DND-41 (cell line): ENCODE measurements at regions not wholly inside any gene's neighbourhood (a gene's known extent, or its start where the extent isn't known, plus 50 kb on each side); places are given as distances from the start of the nearest gene placed in this dataset.

Experiments used
- EZH2 ChIP-seq: IDR thresholded peaks from 3 replicates; pipeline ENCODE4 v1.6.1; 2012; ENCODE audit warnings: borderline replicate concordance, low read depth, mild to moderate bottlenecking, moderate library complexity, low read length, inconsistent platforms; ENCODE audit not compliant: severe bottlenecking
- TF ChIP-seq, protein P1 (sequence below): IDR thresholded peaks from 2 replicates; pipeline ENCODE4 v1.5.1; 2012; ENCODE audit warnings: borderline replicate concordance, low read length, moderate library complexity, mild to moderate bottlenecking; ENCODE audit not compliant: poor library complexity, severe bottlenecking; ENCODE audit errors: extremely low read depth

DNA sequence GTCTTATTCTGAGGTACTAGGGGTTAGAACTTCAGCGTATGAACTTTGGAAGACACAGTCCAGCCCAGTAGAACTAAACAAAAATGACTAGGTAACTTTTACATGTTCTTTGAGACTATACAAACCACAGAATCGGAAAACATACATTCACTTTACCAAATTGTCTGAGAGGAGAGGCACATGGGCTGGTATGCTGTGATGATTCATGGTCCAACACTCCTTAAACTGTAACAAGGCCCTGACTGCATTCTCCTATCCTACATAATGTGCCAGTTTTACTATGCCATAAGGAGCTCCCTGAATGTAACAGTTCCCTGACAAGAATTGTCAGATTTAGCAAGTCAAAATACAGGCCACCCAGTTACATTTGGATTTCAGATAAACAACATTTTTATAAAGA, 640.0 kb downstream of the RAB28 start:
- TF ChIP-seq, protein P1, sequence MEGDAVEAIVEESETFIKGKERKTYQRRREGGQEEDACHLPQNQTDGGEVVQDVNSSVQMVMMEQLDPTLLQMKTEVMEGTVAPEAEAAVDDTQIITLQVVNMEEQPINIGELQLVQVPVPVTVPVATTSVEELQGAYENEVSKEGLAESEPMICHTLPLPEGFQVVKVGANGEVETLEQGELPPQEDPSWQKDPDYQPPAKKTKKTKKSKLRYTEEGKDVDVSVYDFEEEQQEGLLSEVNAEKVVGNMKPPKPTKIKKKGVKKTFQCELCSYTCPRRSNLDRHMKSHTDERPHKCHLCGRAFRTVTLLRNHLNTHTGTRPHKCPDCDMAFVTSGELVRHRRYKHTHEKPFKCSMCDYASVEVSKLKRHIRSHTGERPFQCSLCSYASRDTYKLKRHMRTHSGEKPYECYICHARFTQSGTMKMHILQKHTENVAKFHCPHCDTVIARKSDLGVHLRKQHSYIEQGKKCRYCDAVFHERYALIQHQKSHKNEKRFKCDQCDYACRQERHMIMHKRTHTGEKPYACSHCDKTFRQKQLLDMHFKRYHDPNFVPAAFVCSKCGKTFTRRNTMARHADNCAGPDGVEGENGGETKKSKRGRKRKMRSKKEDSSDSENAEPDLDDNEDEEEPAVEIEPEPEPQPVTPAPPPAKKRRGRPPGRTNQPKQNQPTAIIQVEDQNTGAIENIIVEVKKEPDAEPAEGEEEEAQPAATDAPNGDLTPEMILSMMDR: no peak
- TF ChIP-seq EZH2: no peak
